Muscle of arm (tissue), 1 donor: ENCODE measurements at regions not wholly inside any gene's neighbourhood (a gene's known extent, or its start where the extent isn't known, plus 50 kb on each side); places are given as distances from the start of the nearest gene placed in this dataset.
A peak's percentile ranks its signal among the peaks of the same experiment; 100 is the strongest.

Experiments used
- DNase-seq: peaks from one replicate; pipeline ENCODE4 v3.0.0-alpha.2; 2013

- DNase-seq, result no peak
Measured at GRCh38 chr14:61192989-61193388, 88.1 kb downstream of the TMEM30B start.

GRCh38 chr14:61191733-61192132 is 89.4 kb downstream of the TMEM30B start:
- DNase-seq, result no peak

GRCh38 chr14:61190341-61190740 is 90.8 kb downstream of the TMEM30B start:
- DNase-seq, result no peak

GRCh38 chr14:61188978-61189808 is 91.9 kb downstream of the TMEM30B start:
- peak; percentile 66 for DNase-seq

- no peak for DNase-seq
Measured at GRCh38 chr14:61188196-61188595, 92.9 kb downstream of the TMEM30B start.

- DNase-seq, result no peak
Measured at GRCh38 chr14:61187196-61187905, 93.8 kb downstream of the TMEM30B start.

- no peak for DNase-seq
Measured at GRCh38 chr14:61186341-61187195, 94.6 kb downstream of the TMEM30B start.

GRCh38 chr14:61185534-61185933 is 95.6 kb downstream of the TMEM30B start:
- DNase-seq, result no peak

GRCh38 chr14:61184112-61184511 is 97.0 kb downstream of the TMEM30B start:
- peak; percentile 49 for DNase-seq

GRCh38 chr14:61183196-61183885 is 97.8 kb downstream of the TMEM30B start:
- no peak for DNase-seq

- DNase-seq, result no peak
Measured at GRCh38 chr14:61179796-61180398, 101.2 kb downstream of the TMEM30B start.

- no peak for DNase-seq
Measured at GRCh38 chr14:61179061-61179690, 102.0 kb downstream of the TMEM30B start.

GRCh38 chr14:61178226-61179060 is 102.7 kb downstream of the TMEM30B start:
- DNase-seq, result no peak

- DNase-seq, result no peak
Measured at GRCh38 chr14:61177279-61178225, 103.6 kb downstream of the TMEM30B start.

- no peak for DNase-seq
Measured at GRCh38 chr14:61176686-61177085, 104.5 kb downstream of the TMEM30B start.

GRCh38 chr14:61174987-61175386 is 106.2 kb downstream of the TMEM30B start:
- no peak for DNase-seq

GRCh38 chr14:61174441-61174891 is 106.7 kb downstream of the TMEM30B start:
- no peak for DNase-seq

GRCh38 chr14:61171727-61172126 is 109.4 kb downstream of the TMEM30B start:
- no peak for DNase-seq
